ENCODE measurements at regions not wholly inside any gene's neighbourhood (a gene's known extent, or its start where the extent isn't known, plus 50 kb on each side); places are given as distances from the start of the nearest gene placed in this dataset.
A peak's percentile ranks its signal among the peaks of the same experiment; 100 is the strongest.

- no peaks in the 10 kb centered on the region for H3K27me3 ChIP-seq (replicated peaks; ENCODE audit: insufficient read depth)
- H3K36me3 ChIP-seq: no peaks in the 10 kb centered on the region
- H3K4me1 ChIP-seq (replicated peaks): no peaks in the 10 kb centered on the region
- intact Hi-C loops (cut with DNase I): no loop called here
- no peak overlapping the region for H3K4me3 ChIP-seq
- no peak for TF ChIP-seq CTCF (IDR thresholded peaks at IDR 0.05)
- TF ChIP-seq POLR2A (IDR thresholded peaks at IDR 0.05): no peak
- TF ChIP-seq POLR2AphosphoS5 (IDR thresholded peaks at IDR 0.05): no peak
- peak overlapping the region in 1 of 2 donors; percentile 15 for H3K27ac ChIP-seq
- H3K9me3 ChIP-seq: no peaks in the 10 kb centered on the region
- 76% methylated on average over 5 of the region's 5 CpGs for WGBS
- DNase-seq (ENCODE audit: low spot score): no peak
These were observed 62.6 kb upstream of the MTPN start for GRCh38 chr7:136039577-136040345.

- TF ChIP-seq POLR2AphosphoS5 (IDR thresholded peaks at IDR 0.05): peak; percentile 83
- no peak for TF ChIP-seq CTCF (IDR thresholded peaks at IDR 0.05)
- Histone ChIP-seq H3K27ac (peak overlapping the region; percentile 27 to 80), H3K36me3 (no peaks in the 10 kb centered on the region), H3K4me3 (no peak overlapping the region), H3K4me1 (replicated peaks) (peaks cover 7% of the 10 kb centered on the region), H3K9me3 (no peaks in the 10 kb centered on the region), H3K27me3 (replicated peaks; ENCODE audit: insufficient read depth) (no peaks in the 10 kb centered on the region)
- peak; percentile 73 for DNase-seq (ENCODE audit: low spot score)
- 9% methylated on average over 3 of the region's 3 CpGs for WGBS
- intact Hi-C loops (cut with DNase I): no loop called here
These were observed 59.2 kb upstream of the MTPN start for GRCh38 chr7:136036336-136036735.

- Histone ChIP-seq H3K9me3 (no peaks in the 10 kb centered on the region), H3K27ac (peak overlapping the region; percentile 71 to 80), H3K36me3 (no peaks in the 10 kb centered on the region), H3K4me3 (no peak overlapping the region), H3K27me3 (replicated peaks; ENCODE audit: insufficient read depth) (no peaks in the 10 kb centered on the region), H3K4me1 (replicated peaks) (peaks cover 7% of the 10 kb centered on the region)
- WGBS: 58% methylated on average over 3 of the region's 3 CpGs
- no peak for TF ChIP-seq POLR2A (IDR thresholded peaks at IDR 0.05)
- no peak for TF ChIP-seq CTCF (IDR thresholded peaks at IDR 0.05)
- TF ChIP-seq POLR2AphosphoS5 (IDR thresholded peaks at IDR 0.05): no peak
- intact Hi-C loops (cut with DNase I): no loop called here
- no peak for DNase-seq (ENCODE audit: low spot score)
These were observed 57.0 kb upstream of the MTPN start for GRCh38 chr7:136034132-136034531.

GRCh38 chr7:136033413-136034031 lies 56.4 kb upstream of the MTPN start:
- TF ChIP-seq CTCF (IDR thresholded peaks at IDR 0.05): no peak
- TF ChIP-seq POLR2AphosphoS5 (IDR thresholded peaks at IDR 0.05): peak; percentile 66
- H3K4me3 ChIP-seq: no peak overlapping the region
- peak overlapping the region; percentile 71 to 80 for H3K27ac ChIP-seq
- H3K4me1 ChIP-seq (replicated peaks): peaks cover 7% of the 10 kb centered on the region
- DNase-seq (ENCODE audit: low spot score): peak; percentile 32
- no peaks in the 10 kb centered on the region for H3K9me3 ChIP-seq
- WGBS: 26% methylated on average over 6 of the region's 6 CpGs
- no peaks in the 10 kb centered on the region for H3K27me3 ChIP-seq (replicated peaks; ENCODE audit: insufficient read depth)
- intact Hi-C loops (cut with DNase I): no loop called here
- no peaks in the 10 kb centered on the region for H3K36me3 ChIP-seq

- H3K4me1 ChIP-seq (replicated peaks): peaks cover 7% of the 10 kb centered on the region
- H3K9me3 ChIP-seq: no peaks in the 10 kb centered on the region
- intact Hi-C loops (cut with DNase I): no loop called here
- no peak for DNase-seq (ENCODE audit: low spot score)
- H3K27ac ChIP-seq: no peak overlapping the region
- 68% methylated on average over 4 of the region's 4 CpGs for WGBS
- no peaks in the 10 kb centered on the region for H3K36me3 ChIP-seq
- no peaks in the 10 kb centered on the region for H3K27me3 ChIP-seq (replicated peaks; ENCODE audit: insufficient read depth)
- no peak overlapping the region for H3K4me3 ChIP-seq
- TF ChIP-seq CTCF (IDR thresholded peaks at IDR 0.05) (no peak), POLR2A (IDR thresholded peaks at IDR 0.05) (no peak), POLR2AphosphoS5 (IDR thresholded peaks at IDR 0.05) (no peak)
These were observed 53.7 kb upstream of the MTPN start for GRCh38 chr7:136030867-136031318.

Data from prostate gland (tissue), 2 donors.